ENCODE measurements at regions not wholly inside any gene's neighbourhood (a gene's known extent, or its start where the extent isn't known, plus 50 kb on each side); places are given as distances from the start of the nearest gene placed in this dataset.

DNA sequence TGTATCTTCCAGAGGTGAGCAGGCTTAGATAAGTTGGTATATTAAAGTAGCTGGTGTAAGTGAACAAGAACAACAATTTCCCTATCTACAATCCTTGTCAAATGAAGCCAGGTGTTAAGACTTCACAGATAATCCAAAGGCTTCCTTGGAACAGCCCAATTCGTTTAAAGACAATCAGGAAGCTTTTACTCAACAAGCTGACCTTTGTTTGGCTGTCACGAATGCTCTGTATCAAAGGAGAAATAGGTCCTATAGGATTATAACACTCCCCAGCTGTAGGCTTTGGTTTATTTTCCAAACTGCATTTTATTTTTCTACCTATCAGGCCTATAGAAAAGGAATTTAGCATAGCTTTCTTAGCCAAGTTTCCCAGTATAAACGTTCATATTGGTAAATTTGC is 766.5 kb upstream of the GOT2 start:
- TF ChIP-seq POLR2A (IDR thresholded peaks at IDR 0.05; ENCODE audit: low read length), result no peak
- TF ChIP-seq GATA1 (IDR thresholded peaks at IDR 0.05; ENCODE audit: low read depth, low read length), result no peak
